IPS DF 19.7 (cell line): ENCODE measurements at regions not wholly inside any gene's neighbourhood (a gene's known extent, or its start where the extent isn't known, plus 50 kb on each side); places are given as distances from the start of the nearest gene placed in this dataset.
"Not testable (repeated sequence)": the region's sequence is repeated elsewhere in the genome, so short reads cannot be mapped to it uniquely, and the experiment has no call there.

Source experiments
- DNase-seq: peaks from one replicate; pipeline ENCODE4 v3.0.0-alpha.2; 2013; ENCODE audit warnings: low read depth, low spot score

DNA sequence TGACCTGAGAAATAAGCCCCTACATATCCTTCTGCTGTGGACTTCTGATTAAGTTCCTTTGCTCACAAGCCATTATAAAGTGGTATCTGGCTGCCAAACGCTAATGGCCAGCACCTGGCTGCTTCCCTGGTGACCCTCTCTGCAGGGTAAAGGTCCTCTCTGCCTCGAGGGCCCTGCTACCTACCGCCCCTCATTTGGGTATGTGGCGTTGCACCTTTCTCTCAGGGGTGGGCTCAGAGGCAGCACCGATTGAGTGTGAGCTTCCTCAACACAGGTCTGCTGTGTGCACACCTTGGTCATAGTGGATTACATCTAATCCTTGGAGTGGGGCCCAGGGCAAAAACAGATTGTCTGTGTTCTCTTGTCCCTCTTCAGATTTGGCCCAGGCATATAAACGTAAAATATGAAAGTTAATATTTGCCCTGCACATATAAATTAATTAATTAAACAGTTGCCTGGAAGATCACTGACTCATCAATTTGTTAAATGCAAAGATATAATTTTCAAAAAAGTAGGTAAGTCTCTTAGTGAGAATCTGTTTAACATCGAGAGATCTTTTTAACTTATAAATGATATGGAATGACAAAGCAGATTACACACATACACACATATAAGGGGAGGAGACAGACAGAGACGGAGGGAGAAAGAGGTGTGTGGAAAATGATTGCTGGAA lies 174.5 kb upstream of the SMIM31 start:
- no peak for DNase-seq

DNA sequence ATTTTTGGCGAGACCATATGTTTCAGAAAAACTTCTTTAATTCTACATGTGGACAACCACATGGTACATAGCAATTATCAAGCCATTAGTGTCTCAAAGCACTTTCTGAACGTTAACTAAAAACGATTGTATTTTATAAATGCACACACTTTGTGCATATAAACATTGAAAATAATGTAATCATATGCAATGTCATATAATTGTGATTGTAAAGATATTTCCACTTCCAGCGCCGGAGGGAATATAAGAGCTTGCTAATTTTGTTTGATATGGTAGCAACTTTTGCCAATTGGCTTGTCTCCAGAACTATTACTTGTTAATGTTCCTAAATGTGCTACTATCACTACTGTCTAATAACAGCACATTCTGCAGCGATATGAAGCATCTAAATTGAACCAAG lies 162.3 kb upstream of the SMIM31 start:
- DNase-seq: no peak

DNA sequence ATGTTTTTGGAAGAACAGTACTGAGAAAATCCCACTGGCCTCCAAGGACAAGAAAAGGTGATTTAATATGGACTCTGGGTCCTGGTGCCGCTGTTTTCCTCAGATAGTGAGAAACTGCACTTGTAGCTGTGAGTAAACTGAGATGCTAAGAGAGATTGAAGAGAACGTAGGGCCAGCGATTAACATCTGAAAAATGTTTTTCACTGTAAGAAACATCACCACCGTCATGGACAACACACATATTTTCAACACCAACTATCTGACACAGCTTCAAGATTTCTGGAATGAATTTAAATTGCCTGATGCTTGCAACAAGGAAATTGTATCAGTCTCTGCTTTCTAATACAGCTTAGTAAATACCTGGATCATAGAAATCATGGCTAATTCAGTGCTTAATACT lies 158.2 kb upstream of the SMIM31 start:
- no peak for DNase-seq

DNA sequence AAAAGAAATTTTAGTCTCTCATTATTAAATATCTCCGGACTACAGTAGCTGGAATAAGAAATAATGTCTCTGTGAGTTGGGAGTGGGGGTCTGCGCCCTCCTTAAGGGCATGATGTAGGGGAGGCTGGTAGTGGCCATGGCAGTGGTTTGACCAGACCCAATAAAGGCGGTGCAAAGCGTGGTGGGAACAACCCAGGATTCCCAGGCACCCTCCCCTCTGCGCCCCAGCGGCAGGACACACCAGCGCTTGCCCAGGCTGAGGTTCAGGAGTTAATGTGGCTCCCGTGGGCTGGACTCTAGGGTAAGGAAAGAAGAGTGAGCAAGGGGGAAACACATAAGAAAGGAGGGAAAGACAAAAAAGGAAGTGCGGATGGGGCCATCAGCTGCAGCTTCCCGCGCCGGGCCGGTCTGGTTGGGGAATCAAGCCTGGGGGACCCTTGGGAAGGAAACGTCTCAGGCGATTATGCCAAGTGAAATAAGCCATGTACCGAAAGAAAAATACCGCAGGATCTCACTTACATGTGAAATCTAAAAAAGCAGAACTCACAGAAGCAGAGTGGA lies 157.5 kb upstream of the SMIM31 start:
- no peak for DNase-seq

DNA sequence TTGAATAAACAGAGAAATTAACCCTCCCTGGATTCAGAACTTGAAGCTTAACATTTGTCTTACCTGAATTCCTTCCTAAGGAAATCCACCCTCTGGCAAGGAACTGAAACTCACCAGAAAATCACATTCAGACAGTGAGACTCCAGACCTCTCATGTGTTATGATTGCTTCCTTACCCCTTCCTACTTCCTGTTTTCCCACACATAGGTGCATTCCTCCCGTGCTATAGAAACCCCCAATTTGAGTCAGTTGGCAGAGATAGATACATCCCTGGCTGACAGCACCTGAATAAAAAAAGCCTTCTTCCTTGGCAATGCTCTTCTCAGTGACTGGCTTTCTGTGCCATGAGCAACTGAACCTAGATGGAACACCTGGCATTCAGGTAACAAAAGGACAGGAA lies 157.0 kb upstream of the SMIM31 start:
- no peak for DNase-seq

DNA sequence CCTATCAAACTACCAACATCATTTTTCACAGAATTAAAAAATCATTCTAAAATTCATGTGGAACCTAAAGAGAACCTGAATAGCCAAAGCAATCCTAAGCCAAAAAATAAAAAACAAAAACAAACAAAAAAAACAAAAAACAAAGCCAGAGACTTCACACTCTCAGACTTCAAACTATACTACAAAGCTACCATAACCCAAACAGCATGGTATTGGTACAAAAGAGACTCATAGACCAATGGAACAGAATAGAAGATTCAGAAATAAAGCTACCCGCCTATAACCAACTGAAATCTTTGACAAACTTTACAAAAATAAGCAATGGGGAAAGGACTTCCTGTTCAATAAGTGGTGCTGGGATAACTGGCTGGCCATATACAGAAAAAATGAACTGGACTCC lies 152.3 kb upstream of the SMIM31 start:
- no peak for DNase-seq

DNA sequence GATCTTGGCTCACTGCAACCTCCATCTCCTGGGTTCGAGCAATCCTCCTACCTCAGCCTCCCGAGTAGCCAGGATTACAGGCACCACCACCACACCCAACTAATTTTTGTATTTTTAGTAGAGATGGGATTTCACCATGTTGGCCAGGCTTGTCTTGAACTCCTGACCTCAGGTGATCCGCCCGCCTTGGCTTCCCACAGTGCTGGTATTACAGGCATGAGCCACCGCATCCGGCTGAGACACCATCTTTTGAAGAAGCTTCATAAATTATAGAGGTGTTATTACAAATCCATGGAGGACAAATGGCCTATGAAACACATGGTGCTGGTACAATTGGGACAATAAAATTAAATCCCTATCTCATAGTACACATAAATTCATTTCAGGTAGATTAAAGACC lies 148.1 kb upstream of the SMIM31 start:
- DNase-seq: not testable (repeated sequence)

DNA sequence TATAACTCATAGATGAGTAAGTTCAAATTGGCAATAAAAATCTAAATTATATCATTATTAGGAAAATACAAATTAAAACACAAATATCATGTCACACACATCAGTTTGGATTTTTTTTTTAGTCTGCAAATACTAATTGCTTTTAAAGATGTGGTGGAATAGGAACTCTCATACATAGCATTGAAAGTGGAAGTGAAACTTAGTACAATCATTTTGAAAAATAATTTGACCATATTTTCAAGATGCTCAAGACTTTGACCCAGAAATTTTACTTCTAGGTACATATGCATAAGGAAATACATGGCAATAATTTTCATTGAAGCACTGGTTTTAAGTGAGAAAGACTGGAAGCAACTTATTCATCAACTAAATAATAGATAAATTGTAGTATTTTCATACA lies 147.5 kb upstream of the SMIM31 start:
- DNase-seq: no peak

DNA sequence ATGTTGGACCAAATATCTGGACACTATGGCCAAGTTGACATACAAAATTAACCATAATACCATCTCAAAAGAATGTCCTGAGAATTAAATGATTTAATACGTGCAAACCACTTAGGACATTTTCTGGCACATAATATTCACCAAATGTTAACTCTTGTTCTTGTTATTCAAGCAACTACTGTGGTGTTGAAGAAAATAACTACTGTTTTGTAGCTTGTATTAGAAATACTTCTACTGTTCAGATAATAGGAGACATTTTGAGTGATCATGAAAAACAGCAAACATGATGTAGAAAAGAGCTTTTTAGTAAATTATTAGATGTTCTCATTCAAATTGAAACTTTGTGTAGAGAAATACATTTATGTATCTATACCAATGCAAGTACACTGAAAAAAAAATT lies 140.7 kb upstream of the SMIM31 start:
- no peak for DNase-seq

DNA sequence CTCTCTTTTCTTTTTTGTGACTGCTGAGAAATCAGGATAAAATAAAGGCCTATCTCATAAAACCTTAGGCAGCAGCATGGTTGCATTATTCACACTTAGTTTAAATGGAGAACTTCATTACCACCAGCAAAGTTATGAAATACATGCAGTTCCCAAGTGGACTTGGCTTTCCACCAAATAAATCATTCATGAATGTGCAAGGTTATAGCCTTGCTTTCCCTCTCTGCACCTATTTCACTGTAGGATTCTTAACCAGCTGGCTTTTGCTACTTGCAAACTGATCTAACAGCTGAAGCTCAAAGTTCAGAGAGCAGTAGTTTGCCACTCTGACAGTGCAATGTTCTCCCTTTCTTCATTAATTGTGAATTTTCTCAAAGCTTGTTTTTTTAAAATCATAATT lies 140.1 kb upstream of the SMIM31 start:
- no peak for DNase-seq

DNA sequence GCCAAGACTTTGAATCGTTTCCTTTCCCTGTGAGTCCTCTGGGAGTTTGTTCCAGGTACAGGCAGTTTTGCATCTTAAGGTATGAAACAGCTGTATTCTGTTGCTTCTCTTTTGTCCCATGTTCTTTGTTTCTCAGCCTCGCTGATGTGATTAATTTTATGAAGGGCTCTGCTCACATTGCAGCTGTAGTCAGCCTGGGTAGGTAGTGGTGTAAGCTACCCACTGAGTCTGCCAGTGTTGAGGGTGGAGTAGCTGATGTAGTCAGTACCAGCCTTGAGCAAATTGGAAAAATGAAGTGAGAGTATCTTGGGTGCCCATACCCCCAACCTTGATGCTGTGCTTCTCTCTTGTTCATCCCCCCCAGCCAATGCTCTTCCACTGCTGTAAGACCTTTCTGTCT lies 139.6 kb upstream of the SMIM31 start:
- DNase-seq: no peak

DNA sequence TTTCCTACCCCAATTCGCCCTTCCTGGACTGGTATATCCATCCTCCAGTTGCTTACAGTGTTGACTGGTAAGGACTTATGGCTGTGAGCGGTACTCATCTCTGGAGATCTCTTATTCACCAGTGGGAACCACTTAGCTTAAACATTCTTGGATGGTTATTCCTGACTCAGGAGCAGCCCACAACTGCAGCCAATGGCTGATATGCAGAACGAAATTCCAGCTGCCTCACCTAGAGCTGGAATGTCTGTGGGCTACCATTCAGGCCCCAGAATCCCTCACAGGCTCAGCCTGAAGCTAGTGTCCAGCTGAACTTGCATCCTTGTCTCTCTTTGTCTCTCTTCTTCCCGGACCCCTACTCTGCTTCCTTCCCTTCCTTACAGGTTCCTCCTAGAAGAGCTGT lies 138.9 kb upstream of the SMIM31 start:
- DNase-seq: no peak

DNA sequence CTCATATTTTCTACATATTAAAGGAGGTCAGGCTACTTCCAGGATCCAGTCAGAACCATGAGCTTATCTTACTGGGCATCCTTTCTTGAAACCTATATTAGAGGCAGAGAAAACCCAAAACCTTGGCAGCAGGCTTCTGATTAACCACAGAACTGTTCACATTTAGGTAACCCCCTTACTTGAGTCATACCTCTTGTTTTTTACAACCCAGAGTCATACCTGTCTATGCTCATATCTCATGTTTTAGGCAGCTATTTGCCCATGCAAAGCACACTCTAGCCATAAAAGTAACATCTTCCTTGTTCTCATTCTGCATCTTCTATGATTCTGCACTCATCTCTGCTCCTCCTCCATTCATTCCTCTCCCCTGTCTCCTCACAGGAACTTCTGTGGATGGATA lies 138.0 kb upstream of the SMIM31 start:
- no peak for DNase-seq

DNA sequence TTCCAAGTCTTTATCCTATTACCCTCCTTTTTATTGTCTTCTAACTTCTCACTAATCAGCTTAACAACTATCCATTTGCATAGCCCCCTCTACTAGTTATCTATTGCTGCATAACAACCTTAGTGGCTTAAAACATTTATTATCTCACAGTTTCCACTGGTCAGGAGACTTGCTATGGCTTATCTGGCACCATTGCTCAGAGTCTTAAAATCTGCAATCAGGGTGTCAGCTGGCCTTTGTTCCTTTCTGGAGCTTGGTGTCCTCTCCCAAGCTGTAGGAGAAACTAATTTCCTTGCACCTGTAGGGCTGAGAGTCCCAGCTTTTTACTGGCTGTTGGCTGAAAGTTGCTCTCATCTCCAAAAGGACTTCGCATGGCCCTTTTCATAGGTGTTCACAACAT lies 137.0 kb upstream of the SMIM31 start:
- DNase-seq: no peak

DNA sequence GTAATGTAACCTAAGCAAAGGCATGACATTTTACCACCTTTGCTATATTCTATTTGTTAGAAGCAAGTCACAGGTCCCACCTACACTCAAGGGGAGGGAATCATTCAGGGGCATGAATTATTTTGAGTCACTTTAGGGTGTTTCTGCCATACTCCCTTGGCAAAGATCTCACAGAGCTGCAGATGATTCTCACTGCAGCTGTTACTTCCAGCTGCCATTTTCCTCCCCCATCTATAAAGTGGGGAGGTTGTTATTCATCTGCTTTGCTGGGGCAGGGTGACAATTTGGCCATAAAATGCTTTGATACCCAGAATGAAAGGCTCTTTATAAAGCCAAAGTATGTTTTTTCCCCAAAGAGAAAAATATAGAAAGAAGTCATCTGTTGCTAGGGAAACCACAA lies 136.5 kb upstream of the SMIM31 start:
- DNase-seq: no peak

DNA sequence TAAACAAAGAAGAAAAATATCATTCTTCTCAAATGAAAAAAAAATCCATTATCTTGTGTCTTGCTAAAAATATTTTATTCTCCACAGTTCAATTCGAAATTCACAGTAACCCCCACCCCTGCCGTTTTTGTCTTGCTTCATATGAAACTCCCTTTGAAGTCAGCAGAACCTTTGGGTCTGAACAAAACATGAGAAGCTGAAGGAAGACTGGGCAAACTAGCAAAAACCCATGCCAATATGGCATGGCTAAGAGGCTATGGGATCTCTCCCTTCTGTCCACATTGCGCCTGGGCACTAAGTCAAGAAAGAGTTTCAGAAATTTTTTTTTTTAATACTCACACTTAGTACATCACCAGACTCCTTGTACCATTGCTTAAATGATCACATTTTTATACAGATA lies 136.0 kb upstream of the SMIM31 start:
- no peak for DNase-seq

DNA sequence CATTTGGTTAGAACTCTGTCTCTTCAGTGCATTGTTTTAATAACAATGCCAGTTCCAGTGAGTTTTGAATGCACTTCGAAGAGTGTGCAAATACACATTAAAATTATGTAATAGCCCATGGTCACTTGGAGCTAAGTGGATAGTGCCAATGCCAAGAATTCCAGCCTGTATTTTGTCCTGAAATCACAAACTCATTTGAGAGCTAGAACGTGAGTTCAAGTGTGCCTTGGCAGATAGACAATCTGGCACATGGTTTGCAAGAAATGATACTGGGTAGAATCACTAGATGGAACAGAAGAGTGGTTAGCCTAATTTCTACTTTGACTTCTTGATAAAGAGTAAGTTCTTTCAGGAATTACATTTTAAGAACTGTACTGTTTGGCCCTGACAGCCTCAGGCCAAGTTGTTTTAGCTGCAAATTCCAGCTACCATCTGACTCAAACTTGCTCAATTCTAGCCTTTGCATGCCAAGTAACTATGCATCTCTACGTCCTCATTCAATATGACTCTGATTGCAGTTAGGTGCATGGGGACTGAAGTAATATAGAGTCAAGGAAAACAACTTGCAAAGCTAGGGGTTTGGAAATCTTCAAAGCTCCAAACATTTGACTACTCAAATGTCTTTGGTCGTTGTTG lies 131.9 kb upstream of the SMIM31 start:
- no peak for DNase-seq

DNA sequence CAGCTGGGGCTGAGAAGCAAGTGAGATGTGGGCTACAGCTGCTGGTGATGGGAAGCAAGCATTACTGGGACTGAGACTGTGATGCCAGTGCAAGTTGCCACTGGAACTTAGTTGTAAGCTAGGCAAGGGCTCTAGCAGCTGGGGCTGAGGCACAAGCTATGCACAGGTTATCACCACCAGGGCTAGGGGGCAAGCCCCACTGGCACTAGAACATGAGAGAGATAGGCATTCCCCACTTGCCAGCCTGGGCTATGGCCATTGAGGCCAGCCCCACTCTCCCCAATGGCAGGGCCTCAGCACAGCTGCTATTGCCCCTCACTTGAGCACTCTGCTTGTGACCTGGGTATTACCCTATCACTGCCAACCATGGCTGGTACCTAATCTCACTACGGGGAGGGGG lies 130.8 kb upstream of the SMIM31 start:
- no peak for DNase-seq

DNA sequence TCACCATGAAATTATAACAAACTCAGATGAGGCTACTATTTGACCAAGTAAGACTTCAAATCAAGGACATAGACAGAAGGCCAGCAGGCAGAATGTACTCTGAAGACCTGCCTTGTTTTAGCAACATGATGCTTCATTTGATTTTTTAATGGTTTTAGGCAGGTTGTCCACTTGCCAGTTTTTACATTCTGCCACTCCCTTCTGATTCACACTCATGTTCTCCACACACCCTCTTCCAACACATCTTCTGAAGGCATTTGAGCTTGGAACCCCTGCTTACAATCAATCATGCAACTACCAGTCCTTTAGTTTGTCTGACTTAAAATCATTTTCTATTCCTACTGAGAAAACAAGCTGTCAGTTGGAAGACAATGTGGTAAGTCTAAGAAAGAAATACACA lies 114.9 kb upstream of the SMIM31 start:
- no peak for DNase-seq

DNA sequence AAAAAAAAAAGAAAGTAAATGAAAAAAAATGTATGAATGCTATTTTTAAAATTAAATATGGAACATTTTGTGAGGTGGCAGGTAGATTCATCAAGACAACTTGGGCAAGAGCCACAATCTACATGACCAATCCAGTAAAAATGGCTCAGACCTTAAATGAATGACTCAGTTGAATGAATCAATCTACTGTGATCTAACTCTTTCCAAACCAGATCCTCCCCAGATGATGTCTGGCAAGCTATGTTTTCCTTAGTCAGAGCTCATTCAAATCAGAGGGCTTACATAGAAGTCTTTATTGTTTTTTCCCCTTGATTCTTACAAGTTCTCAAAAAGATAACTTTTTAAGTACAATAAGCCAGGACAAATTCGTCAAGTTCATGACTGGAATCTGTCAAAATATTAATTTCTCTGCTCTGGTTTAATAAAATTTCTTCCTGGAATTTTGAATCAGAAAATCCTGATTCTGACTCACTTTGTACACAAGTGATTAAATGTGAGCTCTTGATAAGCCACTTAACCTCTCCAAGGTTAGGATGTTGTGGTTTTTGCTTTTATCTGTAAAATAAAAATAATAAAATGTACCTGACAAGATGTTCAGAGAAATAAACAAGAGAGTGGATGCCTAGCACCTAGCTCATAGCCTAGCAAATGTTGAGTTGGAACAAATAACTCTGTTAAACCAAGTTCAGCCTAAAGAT lies 105.6 kb upstream of the SMIM31 start:
- DNase-seq: no peak

DNA sequence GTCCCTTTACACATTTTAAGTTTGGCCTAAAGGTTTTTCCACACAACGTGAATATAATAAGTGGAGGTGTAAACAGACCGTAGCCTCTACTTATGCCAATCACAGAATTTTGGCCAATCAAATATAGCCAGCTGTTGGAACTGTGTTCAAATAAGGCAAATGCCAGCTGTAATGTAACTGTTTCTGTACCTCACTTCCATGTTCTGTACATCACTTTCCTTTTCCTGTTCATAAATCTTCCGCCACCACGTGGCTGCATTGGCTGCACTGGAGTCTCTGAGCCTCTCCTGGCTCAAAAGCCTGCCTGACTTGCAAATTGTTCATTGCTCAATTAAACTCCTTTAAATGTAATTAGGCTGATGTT lies 105.1 kb upstream of the SMIM31 start:
- DNase-seq: no peak

DNA sequence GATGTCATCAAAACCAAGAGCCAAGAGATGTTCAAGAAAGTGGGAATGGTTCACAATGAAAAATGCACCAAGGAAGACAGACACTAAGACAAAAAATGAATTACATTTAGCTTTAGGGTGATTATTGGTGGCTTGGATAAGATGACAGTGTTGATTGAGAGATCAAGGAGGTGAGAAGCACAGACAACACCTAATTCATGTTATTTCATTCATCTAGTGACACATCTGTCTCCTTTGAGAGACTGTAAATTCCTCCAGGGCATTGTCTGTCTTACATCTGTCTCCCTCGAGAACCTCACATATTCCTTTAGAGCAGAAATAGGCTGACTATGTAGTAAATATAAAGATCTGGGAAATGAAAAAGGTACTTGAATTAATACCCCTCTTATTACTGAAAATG lies 94.2 kb upstream of the SMIM31 start:
- DNase-seq: no peak

DNA sequence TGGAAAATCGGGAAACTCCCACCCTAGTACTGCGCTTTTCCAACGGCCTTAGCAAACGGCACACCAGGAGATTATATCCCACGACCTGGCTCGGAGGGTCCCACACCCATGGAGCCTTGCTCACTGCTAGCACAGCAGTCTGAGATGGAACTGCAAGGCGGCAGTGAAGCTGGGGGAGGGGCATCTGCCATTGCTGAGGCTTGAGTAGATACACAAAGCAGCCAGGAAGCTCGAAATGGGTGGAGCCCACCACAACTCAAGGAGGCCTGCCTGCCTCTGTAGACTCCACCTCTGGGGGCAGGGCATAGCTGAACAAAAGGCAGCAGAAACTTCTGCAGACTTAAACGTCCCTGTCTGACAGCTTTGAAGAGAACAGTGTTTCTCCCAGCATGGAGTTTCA lies 77.8 kb upstream of the SMIM31 start:
- DNase-seq: not testable (repeated sequence)
